PC-9 (cell line): ENCODE measurements at regions not wholly inside any gene's neighbourhood (a gene's known extent, or its start where the extent isn't known, plus 50 kb on each side); places are given as distances from the start of the nearest gene placed in this dataset.

Experiments
- CTCF ChIP-seq: fragments of 200-600 bp; sonication (generic); conservative IDR thresholded peaks from 2 replicates; pipeline ENCODE4 v1.6.1; 2017; ENCODE audit warnings: mixed run types, antibody characterized with exemption, mild to moderate bottlenecking, moderate library complexity
- EZH2 ChIP-seq: fragments of 200-600 bp; sonication (generic); IDR thresholded peaks from 2 replicates; pipeline ENCODE4 v1.8.0; 2017; ENCODE audit warnings: antibody characterized with exemption, low read depth

- TF ChIP-seq CTCF = no peak
- no peak for TF ChIP-seq EZH2
Observed at GRCh38 chr3:163196245-163196644, 1699.6 kb downstream of the OTOL1 start.
